Osteocyte (in vitro differentiated cells): ENCODE measurements at regions not wholly inside any gene's neighbourhood (a gene's known extent, or its start where the extent isn't known, plus 50 kb on each side); places are given as distances from the start of the nearest gene placed in this dataset.

Experiments
- DNase-seq: peaks from one replicate; pipeline ENCODE4 v3.0.0; 2021; ENCODE audit warnings: mixed read lengths; ENCODE audit not compliant: unreplicated experiment; ENCODE audit errors: extremely low spot score
- H3K27ac Mint-ChIP-seq: one replicate; pipeline ENCODE4 v1.8.0; 2021; ENCODE audit warnings: mild to moderate bottlenecking, mixed read lengths; ENCODE audit not compliant: unreplicated experiment
- H3K27me3 Mint-ChIP-seq: one replicate; pipeline ENCODE4 v1.8.0; 2021; ENCODE audit warnings: mixed read lengths; ENCODE audit not compliant: unreplicated experiment
- H3K36me3 Mint-ChIP-seq: one replicate; pipeline ENCODE4 v1.8.0; 2021; ENCODE audit warnings: mixed read lengths; ENCODE audit not compliant: unreplicated experiment
- H3K4me1 Mint-ChIP-seq: one replicate; pipeline ENCODE4 v1.8.0; 2021; ENCODE audit warnings: mixed read lengths; ENCODE audit not compliant: unreplicated experiment
- H3K4me3 Mint-ChIP-seq: one replicate; pipeline ENCODE4 v1.8.0; 2021; ENCODE audit warnings: mild to moderate bottlenecking, moderate library complexity, mixed read lengths; ENCODE audit not compliant: unreplicated experiment
- H3K9me3 Mint-ChIP-seq: one replicate; pipeline ENCODE4 v1.8.0; 2021; ENCODE audit warnings: mixed read lengths; ENCODE audit not compliant: unreplicated experiment
- CTCF ChIP-seq: fragments of 200-600 bp; sonication (generic); IDR thresholded peaks from 2 replicates; pipeline ENCODE4 v1.5.0; 2021; ENCODE audit warnings: antibody characterized with exemption, mild to moderate bottlenecking, moderate library complexity

DNA sequence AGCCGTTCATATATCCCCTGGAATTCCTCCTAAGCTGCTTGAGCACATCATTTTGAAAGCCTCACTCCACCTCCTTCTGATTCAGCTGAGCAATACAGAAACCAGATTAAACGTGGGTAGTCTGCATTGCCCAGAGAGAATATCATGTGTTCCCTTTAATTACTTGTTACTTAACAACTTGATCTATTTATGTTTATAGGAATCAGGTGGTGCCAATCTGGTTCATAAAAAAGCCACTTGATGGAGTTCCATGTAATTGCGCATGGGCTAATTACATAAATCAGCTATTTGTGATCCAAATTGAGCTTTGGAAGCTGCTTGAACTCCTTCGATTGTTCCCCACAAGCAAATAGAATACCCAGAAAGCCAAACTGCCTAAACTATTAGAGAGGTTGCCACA lies 114.7 kb upstream of the ADCY1 start:
- H3K36me3 Mint-ChIP-seq = no peaks in the 10 kb centered on the region
- TF ChIP-seq CTCF = no peak
- no peak overlapping the region for H3K4me3 Mint-ChIP-seq
- no peak overlapping the region for H3K27ac Mint-ChIP-seq
- DNase-seq = no peak
- no peaks in the 10 kb centered on the region for H3K4me1 Mint-ChIP-seq
- peaks cover 8% of the 10 kb centered on the region for H3K9me3 Mint-ChIP-seq
- H3K27me3 Mint-ChIP-seq = peaks cover 6% of the 10 kb centered on the region

- Mint-ChIP-seq H3K9me3 (peaks cover 8% of the 10 kb centered on the region), H3K4me3 (no peak overlapping the region), H3K36me3 (no peaks in the 10 kb centered on the region), H3K4me1 (no peaks in the 10 kb centered on the region), H3K27ac (no peak overlapping the region), H3K27me3 (peaks cover 2% of the 10 kb centered on the region)
- TF ChIP-seq CTCF = no peak
- no peak for DNase-seq
Observed at GRCh38 chr7:45460379-45460778, 113.8 kb upstream of the ADCY1 start.

GRCh38 chr7:45461026-45461425 lies 113.1 kb upstream of the ADCY1 start:
- no peak for TF ChIP-seq CTCF
- Mint-ChIP-seq H3K36me3 (no peaks in the 10 kb centered on the region), H3K27ac (no peak overlapping the region), H3K27me3 (peaks cover 2% of the 10 kb centered on the region), H3K9me3 (peaks cover 8% of the 10 kb centered on the region), H3K4me3 (no peak overlapping the region), H3K4me1 (no peaks in the 10 kb centered on the region)
- DNase-seq = no peak

GRCh38 chr7:45469103-45469502 lies 105.1 kb upstream of the ADCY1 start:
- TF ChIP-seq CTCF = no peak
- Mint-ChIP-seq H3K4me1 (no peaks in the 10 kb centered on the region), H3K27me3 (peaks cover 9% of the 10 kb centered on the region), H3K36me3 (no peaks in the 10 kb centered on the region), H3K9me3 (no peaks in the 10 kb centered on the region), H3K4me3 (no peak overlapping the region), H3K27ac (no peak overlapping the region)
- no peak for DNase-seq

DNA sequence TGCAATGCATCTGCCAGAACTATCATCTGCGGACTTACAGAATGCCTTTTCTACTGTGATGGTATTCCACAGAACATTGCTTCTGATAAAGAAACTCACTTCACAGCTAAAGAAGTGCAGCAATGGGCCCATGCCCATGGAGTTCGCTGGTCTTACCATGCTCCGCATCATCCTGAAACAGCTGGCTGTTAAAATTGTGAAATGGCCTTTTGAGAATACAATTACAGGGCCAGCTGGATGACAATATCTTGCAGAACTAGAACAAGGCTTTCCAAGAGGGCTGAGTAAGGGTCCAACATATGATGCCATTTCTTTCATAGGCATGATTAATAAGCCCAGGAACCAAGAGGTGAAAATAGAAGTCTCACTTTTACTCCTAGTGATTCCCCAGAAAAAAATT lies 104.1 kb upstream of the ADCY1 start:
- Mint-ChIP-seq H3K27me3 (peaks cover 9% of the 10 kb centered on the region), H3K9me3 (no peaks in the 10 kb centered on the region), H3K36me3 (no peaks in the 10 kb centered on the region), H3K27ac (no peak overlapping the region), H3K4me3 (no peak overlapping the region), H3K4me1 (no peaks in the 10 kb centered on the region)
- DNase-seq = no peak
- no peak for TF ChIP-seq CTCF
